K562 (cell line): ENCODE measurements at regions not wholly inside any gene's neighbourhood (a gene's known extent, or its start where the extent isn't known, plus 50 kb on each side); places are given as distances from the start of the nearest gene placed in this dataset.

ENCODE experiments used
- ARNT ChIP-seq, 2 experiments: fragments of 450-650 bp; IDR thresholded peaks; 2 replicates each; pipeline ENCODE4 v1.6.1; 2016; ENCODE audit warnings: mild to moderate bottlenecking in 1 of 2
- CHD1 ChIP-seq: fragments of 200-600 bp; sonication (generic); IDR thresholded peaks from one replicate; pipeline ENCODE4 v1.6.1; 2012; ENCODE audit warnings: mild to moderate bottlenecking, moderate library complexity, low read length, inconsistent platforms
- EGR1 ChIP-seq: fragments of 450-650 bp; conservative IDR thresholded peaks from 2 replicates; pipeline ENCODE4 v1.6.1; 2017; ENCODE audit warnings: mild to moderate bottlenecking
- FOS ChIP-seq: IDR thresholded peaks from 3 replicates; pipeline ENCODE4 v1.6.1; 2011; ENCODE audit not compliant: insufficient read length; ENCODE audit errors: extremely low read depth
- RFX5 ChIP-seq: IDR thresholded peaks from 2 replicates; pipeline ENCODE4 v1.6.1; 2011; ENCODE audit warnings: low read depth, mild to moderate bottlenecking, improper control_type of control experiment, low read length
- RHOXF2B ChIP-seq: fragments of 250-450 bp; sonication (Bioruptor Pico); conservative IDR thresholded peaks from 2 replicates; pipeline ENCODE4 v1.5.1; 2021
- ZNF175 ChIP-seq: fragments of 200-800 bp; sonication (Bioruptor generic); IDR thresholded peaks from 2 replicates; pipeline ENCODE4 v1.6.1; 2016; ENCODE audit warnings: low read depth, mild to moderate bottlenecking, missing genetic modification characterization, missing compliant biosample characterization
- ZNF3 ChIP-seq: fragments of 250-450 bp; sonication (Bioruptor Pico); IDR thresholded peaks from 2 replicates; pipeline ENCODE4 v1.5.0; 2021; ENCODE audit warnings: mild to moderate bottlenecking, moderate library complexity
- TF ChIP-seq, protein P1 (sequence below): sonication (generic); formaldehyde crosslinking; IDR thresholded peaks from 2 replicates; pipeline ENCODE4 v1.8.1; 2023; ENCODE audit warnings: mild to moderate bottlenecking, missing genetic modification reagents, moderate library complexity
- TF ChIP-seq, protein P2 (sequence below): fragments of 150-350 bp; IDR thresholded peaks from 2 replicates; pipeline ENCODE4 v1.6.1; 2014; ENCODE audit warnings: low read depth, mild to moderate bottlenecking, low read length, borderline replicate concordance
- TF ChIP-seq, protein P3 (sequence below): sonication (generic); formaldehyde crosslinking; IDR thresholded peaks from 2 replicates; pipeline ENCODE4 v1.8.0; 2023; ENCODE audit warnings: mild to moderate bottlenecking, missing genetic modification reagents

GRCh38 chr3:31075876-31076275 lies 181.4 kb upstream of the GADL1 start:
- TF ChIP-seq ZNF3: no peak
- TF ChIP-seq ARNT (IDR thresholded peaks at IDR 0.05): no peak
- TF ChIP-seq, protein P1, sequence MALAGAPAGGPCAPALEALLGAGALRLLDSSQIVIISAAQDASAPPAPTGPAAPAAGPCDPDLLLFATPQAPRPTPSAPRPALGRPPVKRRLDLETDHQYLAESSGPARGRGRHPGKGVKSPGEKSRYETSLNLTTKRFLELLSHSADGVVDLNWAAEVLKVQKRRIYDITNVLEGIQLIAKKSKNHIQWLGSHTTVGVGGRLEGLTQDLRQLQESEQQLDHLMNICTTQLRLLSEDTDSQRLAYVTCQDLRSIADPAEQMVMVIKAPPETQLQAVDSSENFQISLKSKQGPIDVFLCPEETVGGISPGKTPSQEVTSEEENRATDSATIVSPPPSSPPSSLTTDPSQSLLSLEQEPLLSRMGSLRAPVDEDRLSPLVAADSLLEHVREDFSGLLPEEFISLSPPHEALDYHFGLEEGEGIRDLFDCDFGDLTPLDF (CRISPR knock-in tag): no peak
- no peak for TF ChIP-seq CHD1
- TF ChIP-seq, protein P2, sequence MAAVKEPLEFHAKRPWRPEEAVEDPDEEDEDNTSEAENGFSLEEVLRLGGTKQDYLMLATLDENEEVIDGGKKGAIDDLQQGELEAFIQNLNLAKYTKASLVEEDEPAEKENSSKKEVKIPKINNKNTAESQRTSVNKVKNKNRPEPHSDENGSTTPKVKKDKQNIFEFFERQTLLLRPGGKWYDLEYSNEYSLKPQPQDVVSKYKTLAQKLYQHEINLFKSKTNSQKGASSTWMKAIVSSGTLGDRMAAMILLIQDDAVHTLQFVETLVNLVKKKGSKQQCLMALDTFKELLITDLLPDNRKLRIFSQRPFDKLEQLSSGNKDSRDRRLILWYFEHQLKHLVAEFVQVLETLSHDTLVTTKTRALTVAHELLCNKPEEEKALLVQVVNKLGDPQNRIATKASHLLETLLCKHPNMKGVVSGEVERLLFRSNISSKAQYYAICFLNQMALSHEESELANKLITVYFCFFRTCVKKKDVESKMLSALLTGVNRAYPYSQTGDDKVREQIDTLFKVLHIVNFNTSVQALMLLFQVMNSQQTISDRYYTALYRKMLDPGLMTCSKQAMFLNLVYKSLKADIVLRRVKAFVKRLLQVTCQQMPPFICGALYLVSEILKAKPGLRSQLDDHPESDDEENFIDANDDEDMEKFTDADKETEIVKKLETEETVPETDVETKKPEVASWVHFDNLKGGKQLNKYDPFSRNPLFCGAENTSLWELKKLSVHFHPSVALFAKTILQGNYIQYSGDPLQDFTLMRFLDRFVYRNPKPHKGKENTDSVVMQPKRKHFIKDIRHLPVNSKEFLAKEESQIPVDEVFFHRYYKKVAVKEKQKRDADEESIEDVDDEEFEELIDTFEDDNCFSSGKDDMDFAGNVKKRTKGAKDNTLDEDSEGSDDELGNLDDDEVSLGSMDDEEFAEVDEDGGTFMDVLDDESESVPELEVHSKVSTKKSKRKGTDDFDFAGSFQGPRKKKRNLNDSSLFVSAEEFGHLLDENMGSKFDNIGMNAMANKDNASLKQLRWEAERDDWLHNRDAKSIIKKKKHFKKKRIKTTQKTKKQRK: no peak
- TF ChIP-seq, protein P3, sequence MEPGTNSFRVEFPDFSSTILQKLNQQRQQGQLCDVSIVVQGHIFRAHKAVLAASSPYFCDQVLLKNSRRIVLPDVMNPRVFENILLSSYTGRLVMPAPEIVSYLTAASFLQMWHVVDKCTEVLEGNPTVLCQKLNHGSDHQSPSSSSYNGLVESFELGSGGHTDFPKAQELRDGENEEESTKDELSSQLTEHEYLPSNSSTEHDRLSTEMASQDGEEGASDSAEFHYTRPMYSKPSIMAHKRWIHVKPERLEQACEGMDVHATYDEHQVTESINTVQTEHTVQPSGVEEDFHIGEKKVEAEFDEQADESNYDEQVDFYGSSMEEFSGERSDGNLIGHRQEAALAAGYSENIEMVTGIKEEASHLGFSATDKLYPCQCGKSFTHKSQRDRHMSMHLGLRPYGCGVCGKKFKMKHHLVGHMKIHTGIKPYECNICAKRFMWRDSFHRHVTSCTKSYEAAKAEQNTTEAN (CRISPR knock-in tag): no peak
- TF ChIP-seq EGR1: no peak
- no peak for TF ChIP-seq RHOXF2B
- TF ChIP-seq RFX5: no peak
- no peak for TF ChIP-seq FOS
- TF ChIP-seq ZNF175 (CRISPR knock-in tag): no peak
